ENCODE measurements at regions not wholly inside any gene's neighbourhood (a gene's known extent, or its start where the extent isn't known, plus 50 kb on each side); places are given as distances from the start of the nearest gene placed in this dataset.

GRCh38 chr5:172588380-172588779 is 52.7 kb upstream of the NEURL1B start:
- no peak for DNase-seq (ENCODE audit: low read depth)

- DNase-seq (ENCODE audit: low read depth) = no peak
Measured at GRCh38 chr5:172587061-172587405, 54.0 kb upstream of the NEURL1B start.

- DNase-seq (ENCODE audit: low read depth) = no peak
Measured at GRCh38 chr5:172586125-172587060, 54.7 kb upstream of the NEURL1B start.

GRCh38 chr5:172585114-172585513 is 55.9 kb upstream of the NEURL1B start:
- DNase-seq (ENCODE audit: low read depth) = no peak

- no peak for DNase-seq (ENCODE audit: low read depth)
Measured at GRCh38 chr5:172584638-172585037, 56.4 kb upstream of the NEURL1B start.

GRCh38 chr5:172583931-172584511 is 57.0 kb upstream of the NEURL1B start:
- no peak for DNase-seq (ENCODE audit: low read depth)

- no peak for DNase-seq (ENCODE audit: low read depth)
Measured at GRCh38 chr5:172582940-172583339, 58.1 kb upstream of the NEURL1B start.

- no peak for DNase-seq (ENCODE audit: low read depth)
Measured at GRCh38 chr5:172581315-172581714, 59.7 kb upstream of the NEURL1B start.

- DNase-seq (ENCODE audit: low read depth) = no peak
Measured at GRCh38 chr5:172579403-172579990, 61.6 kb upstream of the NEURL1B start.

GRCh38 chr5:172577267-172577909 is 63.7 kb upstream of the NEURL1B start:
- DNase-seq (ENCODE audit: low read depth) = no peak

- DNase-seq (ENCODE audit: low read depth) = no peak
Measured at GRCh38 chr5:172575816-172576545, 65.1 kb upstream of the NEURL1B start.

GRCh38 chr5:172575416-172575815 is 65.6 kb upstream of the NEURL1B start:
- no peak for DNase-seq (ENCODE audit: low read depth)

GRCh38 chr5:172574871-172575223 is 66.2 kb upstream of the NEURL1B start:
- DNase-seq (ENCODE audit: low read depth) = no peak

- DNase-seq (ENCODE audit: low read depth) = no peak
Measured at GRCh38 chr5:172573986-172574870, 66.8 kb upstream of the NEURL1B start.

GRCh38 chr5:172573120-172573882 is 67.8 kb upstream of the NEURL1B start:
- DNase-seq (ENCODE audit: low read depth) = no peak

- DNase-seq (ENCODE audit: low read depth) = no peak
Measured at GRCh38 chr5:172572440-172572839, 68.6 kb upstream of the NEURL1B start.

GRCh38 chr5:172571892-172572291 is 69.2 kb upstream of the NEURL1B start:
- no peak for DNase-seq (ENCODE audit: low read depth)

GRCh38 chr5:172571413-172571812 is 69.7 kb upstream of the NEURL1B start:
- DNase-seq (ENCODE audit: low read depth) = no peak

GRCh38 chr5:172570594-172571334 is 70.3 kb upstream of the NEURL1B start:
- no peak for DNase-seq (ENCODE audit: low read depth)
